Caco-2 (cell line): ENCODE measurements at regions not wholly inside any gene's neighbourhood (a gene's known extent, or its start where the extent isn't known, plus 50 kb on each side); places are given as distances from the start of the nearest gene placed in this dataset.

Source experiments
- BruUV-seq: library from RNA; stranded (reverse); fragments of 400-500 nt; replicated peaks from 2 replicates; lab custom pipeline; 2021; lab: Mats Ljungman, UMichigan
- CTCF ChIA-PET: fragments of 300-600 bp; sonication (Branson Sonifier 250); formaldehyde crosslinking; loops from one replicate; lab custom pipeline; 2022; ENCODE audit warnings: antibody characterized with exemption; lab: Charles Lee
- POLR2A ChIA-PET: fragments of 300-600 bp; sonication (Branson Sonifier 250); formaldehyde crosslinking; loops from one replicate; lab custom pipeline; 2022; ENCODE audit warnings: antibody characterized with exemption; lab: Charles Lee
- DNase-seq, 2 experiments: peaks; one replicate each; pipeline versions ENCODE4 v3.0.0 to v3.0.0-alpha.2; 2020 to 2022
- H3K27me3 ChIP-seq: replicated peaks from 2 replicates; pipeline ENCODE4 v1.6.0; 2011; ENCODE audit warnings: low read length; ENCODE audit not compliant: control insufficient read depth, insufficient read depth
- H3K36me3 ChIP-seq: 2 replicates; pipeline ENCODE4 v1.5.1; 2011; ENCODE audit warnings: low read length; ENCODE audit not compliant: control insufficient read depth, insufficient read depth
- H3K4me1 ChIP-seq: fragments of 250-450 bp; sonication (Bioruptor Pico); 2 replicates; pipeline ENCODE4 v1.5.1; 2020; ENCODE audit warnings: mild to moderate bottlenecking
- H3K4me3 ChIP-seq: 2 replicates; pipeline ENCODE4 v1.5.1; 2011; ENCODE audit warnings: low read depth, mild to moderate bottlenecking, control low read depth, low read length
- H3K9me3 ChIP-seq: fragments of 250-450 bp; sonication (Bioruptor Pico); 2 replicates; pipeline ENCODE4 v1.5.1; 2020; ENCODE audit warnings: mild to moderate bottlenecking, moderate library complexity
- H3K27ac Mint-ChIP-seq: one replicate; pipeline ENCODE4 v1.8.0; 2022; ENCODE audit warnings: mixed read lengths; ENCODE audit not compliant: unreplicated experiment
- H3K27me3 Mint-ChIP-seq: one replicate; pipeline ENCODE4 v1.8.0; 2022; ENCODE audit warnings: mixed read lengths; ENCODE audit not compliant: insufficient read depth, unreplicated experiment
- H3K36me3 Mint-ChIP-seq: one replicate; pipeline ENCODE4 v1.8.0; 2022; ENCODE audit warnings: mild to moderate bottlenecking, mixed read lengths; ENCODE audit not compliant: insufficient read depth, unreplicated experiment
- H3K4me1 Mint-ChIP-seq: one replicate; pipeline ENCODE4 v1.8.0; 2022; ENCODE audit warnings: low read depth, mixed read lengths; ENCODE audit not compliant: unreplicated experiment
- H3K4me3 Mint-ChIP-seq: one replicate; pipeline ENCODE4 v1.8.0; 2022; ENCODE audit warnings: mild to moderate bottlenecking, moderate library complexity, mixed read lengths; ENCODE audit not compliant: unreplicated experiment
- H3K9me3 Mint-ChIP-seq: one replicate; pipeline ENCODE4 v1.8.0; 2022; ENCODE audit warnings: mixed read lengths; ENCODE audit not compliant: unreplicated experiment
- CTCF ChIP-seq, 2 experiments: fragments of 200-600 bp in 1 of 2; IDR thresholded peaks; 1 replicate in 1 of 2; 2 replicates in 1 of 2; pipeline versions ENCODE4 v1.5.1 to v1.8.0; 2011 to 2022; ENCODE audit warnings: antibody characterized with exemption in 1 of 2, control low read depth in 1 of 2, inconsistent platforms in 1 of 2, low read depth in 1 of 2, low read length in 1 of 2, mild to moderate bottlenecking in 1 of 2, moderate library complexity in 1 of 2; ENCODE audit not compliant: insufficient read depth in 1 of 2, severe bottlenecking in 1 of 2, unreplicated experiment in 1 of 2
- intact Hi-C: fragments of 100-400 bp; cut with micrococcal nuclease; formaldehyde crosslinking; loops from one replicate; pipeline ENCODE4 v1.10.0; 2022; ENCODE audit not compliant: unreplicated experiment

- no peaks in the 10 kb centered on the region for H3K36me3 Mint-ChIP-seq
- no peak overlapping the region for H3K4me3 Mint-ChIP-seq
- no peaks in the 10 kb centered on the region for H3K27me3 ChIP-seq
- intact Hi-C loops, result loop anchor here (1.0 to 10.0 kb wide), 3 partner anchors 52 to 236 kb away; no protein-coding TSS in a partner anchor
- TF ChIP-seq CTCF (IDR thresholded peaks at IDR 0.05; ENCODE audit: insufficient read depth in 1 of 2, low read depth in 1 of 2, low read length in 1 of 2, severe bottlenecking in 1 of 2, unreplicated experiment in 1 of 2), result no peak
- ChIA-PET POLR2A (interaction anchor here (0.5 kb wide), 1 partner anchor 1555 kb away, joined by 8 read pairs; no protein-coding TSS in a partner anchor), CTCF (interaction anchor here (0.6 to 3.7 kb wide), 13 partner anchors 9 to 154 kb away, joined by 3 to 37 read pairs (median 4); no protein-coding TSS in a partner anchor)
- peaks cover 14% of the 10 kb centered on the region; the same call in 1 of the 2 replicates for H3K4me1 ChIP-seq
- H3K4me1 Mint-ChIP-seq, result peaks cover 25% of the 10 kb centered on the region
- H3K4me3 ChIP-seq, result no peak overlapping the region
- no peaks in the 10 kb centered on the region for H3K36me3 ChIP-seq
- no TSS peak for BruUV-seq
- no peaks in the 10 kb centered on the region for H3K9me3 ChIP-seq
- no peak for DNase-seq
- no peaks in the 10 kb centered on the region for H3K9me3 Mint-ChIP-seq
- no peaks in the 10 kb centered on the region for H3K27me3 Mint-ChIP-seq
- H3K27ac Mint-ChIP-seq, result peak overlapping the region; percentile 45
Measured at GRCh38 chr14:22318951-22319350, 270.1 kb downstream of the DAD1 start.

- no peaks in the 10 kb centered on the region for H3K9me3 ChIP-seq
- intact Hi-C loops, result loop anchor here (5.0 to 10.0 kb wide), 2 partner anchors 49 to 238 kb away; no protein-coding TSS in a partner anchor
- H3K27me3 ChIP-seq, result no peaks in the 10 kb centered on the region
- H3K4me3 ChIP-seq, result no peak overlapping the region
- H3K4me1 Mint-ChIP-seq, result peaks cover 25% of the 10 kb centered on the region
- no peak for DNase-seq
- TF ChIP-seq CTCF (IDR thresholded peaks at IDR 0.05; ENCODE audit: insufficient read depth in 1 of 2, low read depth in 1 of 2, low read length in 1 of 2, severe bottlenecking in 1 of 2, unreplicated experiment in 1 of 2), result no peak
- H3K9me3 Mint-ChIP-seq, result no peaks in the 10 kb centered on the region
- no TSS peak for BruUV-seq
- H3K4me3 Mint-ChIP-seq, result no peak overlapping the region
- no peaks in the 10 kb centered on the region for H3K36me3 Mint-ChIP-seq
- POLR2A ChIA-PET, result no interaction called here
- peaks cover 14% of the 10 kb centered on the region; the same call in 1 of the 2 replicates for H3K4me1 ChIP-seq
- no peaks in the 10 kb centered on the region for H3K27me3 Mint-ChIP-seq
- CTCF ChIA-PET, result no interaction called here
- no peak overlapping the region for H3K27ac Mint-ChIP-seq
- no peaks in the 10 kb centered on the region for H3K36me3 ChIP-seq
Measured at GRCh38 chr14:22316473-22316872, 272.6 kb downstream of the DAD1 start.

- H3K36me3 Mint-ChIP-seq, result no peaks in the 10 kb centered on the region
- no peak for DNase-seq
- intact Hi-C loops, result loop anchor here (2.0 to 10.0 kb wide), 5 partner anchors 39 to 239 kb away; no protein-coding TSS in a partner anchor
- POLR2A ChIA-PET, result no interaction called here
- no peak for TF ChIP-seq CTCF (IDR thresholded peaks at IDR 0.05; ENCODE audit: insufficient read depth in 1 of 2, low read depth in 1 of 2, low read length in 1 of 2, severe bottlenecking in 1 of 2, unreplicated experiment in 1 of 2)
- no TSS peak for BruUV-seq
- H3K4me3 Mint-ChIP-seq, result no peak overlapping the region
- no peaks in the 10 kb centered on the region for H3K27me3 ChIP-seq
- H3K4me1 ChIP-seq, result peaks cover 14% of the 10 kb centered on the region; the same call in 1 of the 2 replicates
- no peak overlapping the region for H3K27ac Mint-ChIP-seq
- H3K4me3 ChIP-seq, result no peak overlapping the region
- H3K36me3 ChIP-seq, result no peaks in the 10 kb centered on the region
- CTCF ChIA-PET, result no interaction called here
- no peaks in the 10 kb centered on the region for H3K9me3 Mint-ChIP-seq
- H3K4me1 Mint-ChIP-seq, result peaks cover 23% of the 10 kb centered on the region
- no peaks in the 10 kb centered on the region for H3K9me3 ChIP-seq
- H3K27me3 Mint-ChIP-seq, result no peaks in the 10 kb centered on the region
Measured at GRCh38 chr14:22315336-22315735, 273.7 kb downstream of the DAD1 start.
